ENCODE measurements at regions not wholly inside any gene's neighbourhood (a gene's known extent, or its start where the extent isn't known, plus 50 kb on each side); places are given as distances from the start of the nearest gene placed in this dataset.

DNA sequence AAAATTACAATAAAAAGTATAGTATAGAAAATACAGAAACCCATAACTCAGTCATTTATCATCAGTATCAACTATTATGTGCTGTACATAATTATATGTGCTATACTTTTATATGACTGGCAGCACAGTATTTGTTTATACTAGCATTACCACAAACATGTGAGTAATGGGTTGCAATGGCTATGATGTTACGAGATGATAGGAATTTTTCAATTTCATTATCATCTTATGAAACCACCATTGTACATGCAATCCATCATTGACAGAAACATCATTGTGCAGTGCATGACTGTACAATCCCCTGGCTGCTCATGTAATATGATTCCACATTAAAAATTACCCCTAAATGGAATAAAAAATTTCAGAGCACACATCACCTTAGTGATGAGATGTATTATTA lies 55.7 kb upstream of the TMEM229A start:
- TF ChIP-seq CTCF (IDR thresholded peaks at IDR 0.05; ENCODE audit: borderline replicate concordance, extremely low read depth, low read length, poor library complexity, severe bottlenecking) (no peak), EZH2 (IDR thresholded peaks at IDR 0.05; ENCODE audit: borderline replicate concordance, low read depth, low read length, severe bottlenecking) (no peak)
